Activated CD4-positive, alpha-beta T cell treated with anti-CD3 and anti-CD28 coated beads for 48 hours (primary cell): ENCODE measurements at regions not wholly inside any gene's neighbourhood (a gene's known extent, or its start where the extent isn't known, plus 50 kb on each side); places are given as distances from the start of the nearest gene placed in this dataset.
A peak's percentile ranks its signal among the peaks of the same experiment; 100 is the strongest.

Source experiments
- DNase-seq: peaks from one replicate; pipeline ENCODE4 v3.0.0-alpha.2; 2020

- DNase-seq = no peak
Observed at GRCh38 chr6:21824431-21825177, 231.1 kb downstream of the SOX4 start.

GRCh38 chr6:21826023-21826422, 232.5 kb downstream of the SOX4 start:
- no peak for DNase-seq

- DNase-seq = no peak
Observed at GRCh38 chr6:21826904-21827303, 233.4 kb downstream of the SOX4 start.

GRCh38 chr6:21827425-21828202, 234.1 kb downstream of the SOX4 start:
- DNase-seq = no peak

GRCh38 chr6:21828704-21829103, 235.2 kb downstream of the SOX4 start:
- no peak for DNase-seq

DNA sequence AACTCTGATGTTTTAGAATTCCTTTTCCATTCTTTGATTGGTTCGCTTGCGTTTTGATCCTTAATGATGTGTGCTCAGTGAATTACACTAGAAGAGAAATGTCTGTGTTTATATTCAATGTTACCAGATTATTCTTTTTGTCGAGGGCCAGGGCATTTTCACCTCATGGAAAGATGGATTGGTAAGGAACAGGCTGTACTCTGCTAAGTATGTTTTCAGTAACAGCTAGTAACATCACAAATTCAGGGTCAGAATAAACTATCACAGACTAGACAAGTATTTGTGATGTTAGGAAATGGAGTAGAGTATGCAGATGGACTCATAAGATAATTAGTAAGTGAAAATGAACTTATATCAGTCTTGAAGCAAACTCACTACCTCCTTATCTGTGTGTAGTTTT, 235.6 kb downstream of the SOX4 start:
- DNase-seq = no peak

GRCh38 chr6:21831521-21832291, 238.2 kb downstream of the SOX4 start:
- DNase-seq = no peak

GRCh38 chr6:21836277-21836676, 242.7 kb downstream of the SOX4 start:
- DNase-seq = no peak

DNA sequence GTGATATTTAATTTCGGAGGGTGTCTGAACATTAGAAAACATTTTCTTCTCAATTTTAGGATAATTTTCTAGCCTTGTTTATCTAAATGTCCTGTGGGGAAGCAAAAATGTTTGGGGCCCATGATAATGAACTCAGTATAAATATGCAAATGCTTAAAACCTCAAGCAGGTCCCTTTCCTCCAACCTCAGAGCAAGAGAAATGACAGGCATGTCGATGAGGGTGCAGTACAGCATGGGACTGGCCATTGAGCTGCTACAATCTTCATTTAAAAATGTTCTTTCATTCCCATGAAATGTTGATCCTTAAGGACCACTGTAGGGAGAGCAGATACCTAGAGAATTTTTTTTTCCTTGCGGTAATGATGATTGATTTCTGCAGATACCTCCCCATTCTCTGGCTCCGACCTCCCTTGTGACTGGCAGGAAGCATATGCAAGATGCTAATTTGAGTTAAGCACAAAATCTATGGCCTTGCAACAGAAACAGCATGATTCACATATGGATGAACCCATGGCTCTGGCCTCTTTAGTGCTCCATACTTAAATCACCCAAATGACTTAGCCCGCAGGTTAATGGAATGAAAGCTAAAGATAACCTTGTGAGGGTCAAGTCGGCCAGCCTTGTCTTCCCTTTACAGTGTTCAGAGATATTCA, 243.3 kb downstream of the SOX4 start:
- no peak for DNase-seq

GRCh38 chr6:21840428-21840827, 246.9 kb downstream of the SOX4 start:
- DNase-seq = no peak

DNA sequence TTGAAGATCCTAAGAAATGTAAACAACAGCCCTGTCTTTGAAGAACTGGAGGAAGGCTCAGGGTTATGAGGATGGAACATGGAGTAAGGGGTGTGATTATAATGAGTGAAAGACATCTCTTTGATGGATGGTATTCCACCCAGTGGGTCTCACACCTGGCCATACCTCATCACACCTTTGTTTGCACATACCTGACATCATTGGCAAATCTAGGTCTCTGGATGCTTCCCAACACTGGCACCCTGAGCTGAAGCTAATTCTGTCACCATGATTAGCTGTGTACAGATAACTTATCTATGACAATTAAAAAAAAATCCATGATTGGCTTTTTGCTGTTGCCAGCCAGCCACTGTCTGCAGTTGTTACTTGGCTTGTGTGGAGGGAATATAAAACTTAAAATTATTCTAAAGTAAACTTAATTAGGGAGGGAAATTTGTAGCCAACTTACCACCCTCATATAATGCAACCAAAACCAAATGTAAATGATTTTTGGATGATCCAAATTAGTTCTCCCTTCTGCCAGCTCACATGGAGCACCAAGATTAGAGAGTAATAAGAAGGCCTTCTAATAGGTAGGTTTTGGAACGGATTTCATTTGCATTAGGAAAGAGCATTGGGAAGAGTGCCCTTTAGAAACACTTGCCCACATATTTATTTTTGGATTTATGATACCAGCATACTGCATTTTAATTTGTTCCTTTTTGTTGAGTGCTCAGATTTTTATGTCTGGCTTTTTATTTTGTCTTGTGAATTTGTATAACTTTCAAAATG, 249.5 kb downstream of the SOX4 start:
- no peak for DNase-seq

GRCh38 chr6:21844120-21844917, 250.8 kb downstream of the SOX4 start:
- DNase-seq = no peak

GRCh38 chr6:21845018-21845417, 251.5 kb downstream of the SOX4 start:
- DNase-seq = no peak

GRCh38 chr6:21845439-21846140, 252.0 kb downstream of the SOX4 start:
- DNase-seq = no peak

GRCh38 chr6:21846541-21847451, 253.2 kb downstream of the SOX4 start:
- DNase-seq = peak; percentile 41

- DNase-seq = no peak
Observed at GRCh38 chr6:21847711-21848480, 254.3 kb downstream of the SOX4 start.

GRCh38 chr6:21850691-21851090, 257.1 kb downstream of the SOX4 start:
- DNase-seq = no peak

- no peak for DNase-seq
Observed at GRCh38 chr6:21855811-21856455, 262.4 kb downstream of the SOX4 start.
